ENCODE measurements at regions not wholly inside any gene's neighbourhood (a gene's known extent, or its start where the extent isn't known, plus 50 kb on each side); places are given as distances from the start of the nearest gene placed in this dataset.

GRCh38 chr16:86410081-86410480, 100.2 kb upstream of the FOXF1 start:
- TF ChIP-seq, protein P1, sequence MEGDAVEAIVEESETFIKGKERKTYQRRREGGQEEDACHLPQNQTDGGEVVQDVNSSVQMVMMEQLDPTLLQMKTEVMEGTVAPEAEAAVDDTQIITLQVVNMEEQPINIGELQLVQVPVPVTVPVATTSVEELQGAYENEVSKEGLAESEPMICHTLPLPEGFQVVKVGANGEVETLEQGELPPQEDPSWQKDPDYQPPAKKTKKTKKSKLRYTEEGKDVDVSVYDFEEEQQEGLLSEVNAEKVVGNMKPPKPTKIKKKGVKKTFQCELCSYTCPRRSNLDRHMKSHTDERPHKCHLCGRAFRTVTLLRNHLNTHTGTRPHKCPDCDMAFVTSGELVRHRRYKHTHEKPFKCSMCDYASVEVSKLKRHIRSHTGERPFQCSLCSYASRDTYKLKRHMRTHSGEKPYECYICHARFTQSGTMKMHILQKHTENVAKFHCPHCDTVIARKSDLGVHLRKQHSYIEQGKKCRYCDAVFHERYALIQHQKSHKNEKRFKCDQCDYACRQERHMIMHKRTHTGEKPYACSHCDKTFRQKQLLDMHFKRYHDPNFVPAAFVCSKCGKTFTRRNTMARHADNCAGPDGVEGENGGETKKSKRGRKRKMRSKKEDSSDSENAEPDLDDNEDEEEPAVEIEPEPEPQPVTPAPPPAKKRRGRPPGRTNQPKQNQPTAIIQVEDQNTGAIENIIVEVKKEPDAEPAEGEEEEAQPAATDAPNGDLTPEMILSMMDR (IDR thresholded peaks at IDR 0.05), result no peak
- TF ChIP-seq POLR2A (IDR thresholded peaks at IDR 0.05), result no peak
- TF ChIP-seq POLR2AphosphoS5 (IDR thresholded peaks at IDR 0.05), result no peak
